ENCODE measurements at regions not wholly inside any gene's neighbourhood (a gene's known extent, or its start where the extent isn't known, plus 50 kb on each side); places are given as distances from the start of the nearest gene placed in this dataset.
A peak's percentile ranks its signal among the peaks of the same experiment; 100 is the strongest.

DNA sequence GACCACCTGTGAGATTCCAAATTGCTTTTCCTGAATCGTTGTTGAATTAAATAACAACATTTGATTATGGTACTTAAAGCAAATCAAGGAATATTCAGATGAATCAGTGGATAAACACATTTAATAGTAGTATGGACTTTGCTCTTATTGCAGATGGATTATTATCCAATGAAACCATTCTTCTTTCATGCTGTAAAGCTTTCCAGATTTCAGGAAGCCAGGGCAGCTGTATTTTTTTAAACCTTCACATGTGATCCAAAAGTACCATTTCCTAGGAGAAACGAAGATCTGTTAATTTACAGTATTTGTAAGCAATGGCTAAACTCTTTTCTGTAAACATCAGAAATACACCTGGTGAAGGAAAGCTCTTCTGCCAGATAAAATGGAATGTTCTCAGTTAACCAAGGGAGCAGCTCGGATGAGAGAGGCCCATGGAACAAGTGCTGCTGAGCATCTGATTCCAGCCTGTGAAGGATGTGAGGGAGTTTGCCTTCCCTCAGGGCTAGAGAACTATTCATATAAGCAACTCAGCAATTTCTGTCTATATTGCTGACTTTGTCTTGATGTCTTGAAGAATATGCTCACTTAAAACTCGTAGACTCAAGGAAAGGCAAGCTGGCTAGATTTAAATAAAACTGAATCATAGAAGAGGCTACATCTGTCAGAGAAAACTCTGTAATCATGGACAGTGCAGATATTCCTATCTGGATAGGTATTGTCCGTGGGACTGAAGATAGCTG, 94.4 kb upstream of the LIMCH1 start:
- Histone ChIP-seq H3K4me1 (ENCODE audit: control insufficient read depth in 2 of 2, insufficient read depth in 2 of 2, low read length in 1 of 2) (peaks cover 0 to 3% of the 10 kb centered on the region in 2 donors), H3K9me3 (ENCODE audit: control insufficient read depth in 2 of 2, insufficient read depth in 1 of 2, low read depth in 1 of 2, low read length in 1 of 2) (no peaks in the 10 kb centered on the region), H3K36me3 (ENCODE audit: control insufficient read depth in 2 of 2, insufficient read depth in 2 of 2, low read length in 1 of 2) (no peaks in the 10 kb centered on the region), H3K4me3 (ENCODE audit: low read depth in 1 of 2, low read length in 2 of 2) (no peak overlapping the region), H3K27me3 (ENCODE audit: control insufficient read depth in 1 of 2, insufficient read depth in 2 of 2, low read length in 2 of 2) (no peaks in the 10 kb centered on the region), H3K27ac (ENCODE audit: low read depth in 2 of 2, low read length in 1 of 2) (no peak overlapping the region)
- 64 to 67% methylated on average over 5 of the region's 5 CpGs for WGBS, 2 donors

GRCh38 chr4:41446391-41446790, 91.6 kb upstream of the LIMCH1 start:
- H3K4me1 ChIP-seq (ENCODE audit: control insufficient read depth in 2 of 2, insufficient read depth in 2 of 2, low read length in 1 of 2): no peaks in the 10 kb centered on the region
- H3K36me3 ChIP-seq (ENCODE audit: control insufficient read depth in 2 of 2, insufficient read depth in 2 of 2, low read length in 1 of 2): no peaks in the 10 kb centered on the region
- no peaks in the 10 kb centered on the region for H3K9me3 ChIP-seq (ENCODE audit: control insufficient read depth in 2 of 2, insufficient read depth in 1 of 2, low read depth in 1 of 2, low read length in 1 of 2)
- H3K27ac ChIP-seq (ENCODE audit: low read depth in 2 of 2, low read length in 1 of 2): no peak overlapping the region
- no peaks in the 10 kb centered on the region for H3K27me3 ChIP-seq (ENCODE audit: control insufficient read depth in 1 of 2, insufficient read depth in 2 of 2, low read length in 2 of 2)
- H3K4me3 ChIP-seq (ENCODE audit: low read depth in 1 of 2, low read length in 2 of 2): no peak overlapping the region
- 91 to 93% methylated on average over 1 of the region's 1 CpG for WGBS, 2 donors

DNA sequence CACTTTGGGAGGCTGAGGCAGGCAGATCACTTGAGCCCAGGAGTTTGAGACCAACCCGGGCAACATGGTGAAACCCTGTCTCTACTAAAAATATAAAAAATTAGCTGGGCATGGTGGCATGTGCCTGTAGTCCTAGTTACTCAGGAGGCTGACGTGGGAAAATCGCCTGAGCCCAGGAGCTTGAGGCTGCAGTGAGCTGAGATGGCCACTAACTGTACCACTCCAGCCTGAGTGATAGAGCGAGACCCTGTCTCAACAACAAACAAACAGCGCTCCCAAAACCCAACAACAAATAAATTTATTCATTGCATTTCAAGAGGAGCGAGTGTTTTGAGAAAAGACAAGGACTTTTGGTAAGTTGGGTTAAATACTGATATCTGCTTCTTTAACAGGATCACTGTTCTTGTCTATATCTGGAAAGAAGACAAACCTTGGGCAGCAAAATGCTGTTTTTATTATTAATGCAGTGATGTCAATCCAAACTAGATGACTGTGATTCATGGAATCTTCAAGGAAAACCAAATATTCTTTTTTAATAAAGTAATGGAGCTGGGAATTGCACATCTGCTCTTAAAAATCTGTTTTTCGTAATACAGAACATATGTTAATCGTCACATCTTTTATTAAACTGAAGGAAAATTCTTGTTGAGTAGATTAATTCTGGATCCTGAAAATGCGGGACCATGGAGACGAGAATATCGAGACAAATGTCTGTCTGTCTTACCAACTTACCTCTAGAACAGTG, 90.8 kb upstream of the LIMCH1 start:
- H3K4me3 ChIP-seq (ENCODE audit: low read depth in 1 of 2, low read length in 2 of 2): no peak overlapping the region
- no peaks in the 10 kb centered on the region for H3K4me1 ChIP-seq (ENCODE audit: control insufficient read depth in 2 of 2, insufficient read depth in 2 of 2, low read length in 1 of 2)
- H3K9me3 ChIP-seq (ENCODE audit: control insufficient read depth in 2 of 2, insufficient read depth in 1 of 2, low read depth in 1 of 2, low read length in 1 of 2): no peaks in the 10 kb centered on the region
- 93 to 95% methylated on average over 11 of the region's 11 CpGs for WGBS, 2 donors
- H3K27me3 ChIP-seq (ENCODE audit: control insufficient read depth in 1 of 2, insufficient read depth in 2 of 2, low read length in 2 of 2): no peaks in the 10 kb centered on the region
- H3K36me3 ChIP-seq (ENCODE audit: control insufficient read depth in 2 of 2, insufficient read depth in 2 of 2, low read length in 1 of 2): no peaks in the 10 kb centered on the region
- H3K27ac ChIP-seq (ENCODE audit: low read depth in 2 of 2, low read length in 1 of 2): no peak overlapping the region

GRCh38 chr4:41448934-41449333, 89.0 kb upstream of the LIMCH1 start:
- Histone ChIP-seq H3K4me3 (ENCODE audit: low read depth in 1 of 2, low read length in 2 of 2) (no peak overlapping the region), H3K27ac (ENCODE audit: low read depth in 2 of 2, low read length in 1 of 2) (no peak overlapping the region), H3K9me3 (ENCODE audit: control insufficient read depth in 2 of 2, insufficient read depth in 1 of 2, low read depth in 1 of 2, low read length in 1 of 2) (no peaks in the 10 kb centered on the region), H3K36me3 (ENCODE audit: control insufficient read depth in 2 of 2, insufficient read depth in 2 of 2, low read length in 1 of 2) (no peaks in the 10 kb centered on the region), H3K4me1 (ENCODE audit: control insufficient read depth in 2 of 2, insufficient read depth in 2 of 2, low read length in 1 of 2) (no peaks in the 10 kb centered on the region), H3K27me3 (ENCODE audit: control insufficient read depth in 1 of 2, insufficient read depth in 2 of 2, low read length in 2 of 2) (no peaks in the 10 kb centered on the region)
- 69 to 70% methylated on average over 7 of the region's 7 CpGs for WGBS, 2 donors

GRCh38 chr4:41451961-41452360, 86.0 kb upstream of the LIMCH1 start:
- Histone ChIP-seq H3K27ac (ENCODE audit: low read depth in 2 of 2, low read length in 1 of 2) (no peak overlapping the region), H3K36me3 (ENCODE audit: control insufficient read depth in 2 of 2, insufficient read depth in 2 of 2, low read length in 1 of 2) (no peaks in the 10 kb centered on the region), H3K4me3 (ENCODE audit: low read depth in 1 of 2, low read length in 2 of 2) (no peak overlapping the region), H3K4me1 (ENCODE audit: control insufficient read depth in 2 of 2, insufficient read depth in 2 of 2, low read length in 1 of 2) (no peaks in the 10 kb centered on the region), H3K27me3 (ENCODE audit: control insufficient read depth in 1 of 2, insufficient read depth in 2 of 2, low read length in 2 of 2) (no peaks in the 10 kb centered on the region), H3K9me3 (ENCODE audit: control insufficient read depth in 2 of 2, insufficient read depth in 1 of 2, low read depth in 1 of 2, low read length in 1 of 2) (no peaks in the 10 kb centered on the region)
- WGBS, 2 donors: 61 to 80% methylated on average over 3 of the region's 3 CpGs

DNA sequence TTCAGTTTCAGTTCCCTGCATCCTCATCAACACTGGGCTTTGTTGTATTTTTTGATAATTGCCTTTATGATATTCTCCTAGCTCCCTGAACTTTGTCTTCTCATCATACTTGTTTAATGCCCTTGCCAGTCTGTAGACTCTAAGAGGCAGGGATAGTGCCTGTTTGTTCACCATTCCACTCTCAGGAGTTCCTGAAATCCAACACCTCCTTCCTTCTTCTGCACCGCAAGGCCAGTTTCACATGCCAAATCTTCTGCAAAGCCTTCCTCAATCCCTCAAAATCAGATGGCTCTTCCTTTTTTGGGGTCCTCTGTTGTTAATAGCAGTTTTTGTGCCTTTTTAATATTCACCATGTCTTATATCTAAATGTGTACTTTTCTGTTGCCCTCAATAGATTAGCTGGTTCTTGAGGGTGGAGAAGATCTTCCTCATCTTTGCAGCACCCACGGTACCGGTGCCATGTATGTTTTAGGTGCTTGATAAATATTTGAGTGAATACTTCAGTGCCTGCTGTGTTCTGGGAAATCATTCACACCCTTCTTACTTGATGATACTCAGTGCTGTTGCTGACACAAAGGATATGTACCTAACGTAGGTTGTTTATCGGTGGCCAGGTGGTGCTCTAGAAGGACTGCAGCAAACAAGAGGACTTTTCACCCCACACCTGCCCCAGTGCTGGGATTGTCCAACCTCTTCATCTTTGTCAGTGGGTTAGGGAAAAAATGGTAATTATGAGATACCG, 85.3 kb upstream of the LIMCH1 start:
- Histone ChIP-seq H3K9me3 (ENCODE audit: control insufficient read depth in 2 of 2, insufficient read depth in 1 of 2, low read depth in 1 of 2, low read length in 1 of 2) (no peaks in the 10 kb centered on the region), H3K27ac (ENCODE audit: low read depth in 2 of 2, low read length in 1 of 2) (no peak overlapping the region), H3K4me3 (ENCODE audit: low read depth in 1 of 2, low read length in 2 of 2) (no peak overlapping the region), H3K27me3 (ENCODE audit: control insufficient read depth in 1 of 2, insufficient read depth in 2 of 2, low read length in 2 of 2) (no peaks in the 10 kb centered on the region), H3K4me1 (ENCODE audit: control insufficient read depth in 2 of 2, insufficient read depth in 2 of 2, low read length in 1 of 2) (no peaks in the 10 kb centered on the region), H3K36me3 (ENCODE audit: control insufficient read depth in 2 of 2, insufficient read depth in 2 of 2, low read length in 1 of 2) (no peaks in the 10 kb centered on the region)
- WGBS, 2 donors: 87 to 90% methylated on average over 6 of the region's 6 CpGs

GRCh38 chr4:41454423-41454822, 83.5 kb upstream of the LIMCH1 start:
- WGBS, 2 donors: 41 to 45% methylated on average over 4 of the region's 4 CpGs
- no peaks in the 10 kb centered on the region for H3K4me1 ChIP-seq (ENCODE audit: control insufficient read depth in 2 of 2, insufficient read depth in 2 of 2, low read length in 1 of 2)
- no peaks in the 10 kb centered on the region for H3K36me3 ChIP-seq (ENCODE audit: control insufficient read depth in 2 of 2, insufficient read depth in 2 of 2, low read length in 1 of 2)
- H3K4me3 ChIP-seq (ENCODE audit: low read depth in 1 of 2, low read length in 2 of 2): no peak overlapping the region
- H3K27ac ChIP-seq (ENCODE audit: low read depth in 2 of 2, low read length in 1 of 2): peak overlapping the region; percentile 18 to 34
- no peaks in the 10 kb centered on the region for H3K9me3 ChIP-seq (ENCODE audit: control insufficient read depth in 2 of 2, insufficient read depth in 1 of 2, low read depth in 1 of 2, low read length in 1 of 2)
- no peaks in the 10 kb centered on the region for H3K27me3 ChIP-seq (ENCODE audit: control insufficient read depth in 1 of 2, insufficient read depth in 2 of 2, low read length in 2 of 2)

DNA sequence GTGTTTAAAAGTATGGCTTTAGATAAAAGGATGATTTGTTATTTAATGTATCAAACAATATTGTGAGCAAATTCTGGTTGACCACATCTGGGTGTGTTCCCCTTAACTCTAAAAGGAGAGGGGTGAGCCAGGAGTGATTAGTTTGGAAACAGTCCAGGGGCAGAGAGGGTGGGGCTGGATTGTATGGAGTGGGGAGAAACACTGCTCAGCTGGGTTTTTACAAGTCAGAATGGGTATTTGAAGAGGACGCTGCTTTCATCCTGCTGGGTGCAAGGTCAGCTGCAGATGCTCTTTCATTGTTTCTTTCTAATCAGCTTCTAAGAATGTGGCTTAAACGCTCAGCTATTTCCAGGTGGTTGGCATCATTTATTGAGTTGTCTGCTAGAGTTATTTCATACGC, 82.8 kb upstream of the LIMCH1 start:
- Histone ChIP-seq H3K27me3 (ENCODE audit: control insufficient read depth in 1 of 2, insufficient read depth in 2 of 2, low read length in 2 of 2) (no peaks in the 10 kb centered on the region), H3K4me3 (ENCODE audit: low read depth in 1 of 2, low read length in 2 of 2) (no peak overlapping the region), H3K9me3 (ENCODE audit: control insufficient read depth in 2 of 2, insufficient read depth in 1 of 2, low read depth in 1 of 2, low read length in 1 of 2) (no peaks in the 10 kb centered on the region), H3K36me3 (ENCODE audit: control insufficient read depth in 2 of 2, insufficient read depth in 2 of 2, low read length in 1 of 2) (no peaks in the 10 kb centered on the region), H3K4me1 (ENCODE audit: control insufficient read depth in 2 of 2, insufficient read depth in 2 of 2, low read length in 1 of 2) (no peaks in the 10 kb centered on the region), H3K27ac (ENCODE audit: low read depth in 2 of 2, low read length in 1 of 2) (no peak overlapping the region)
- 30 to 33% methylated on average over 3 of the region's 3 CpGs for WGBS, 2 donors

DNA sequence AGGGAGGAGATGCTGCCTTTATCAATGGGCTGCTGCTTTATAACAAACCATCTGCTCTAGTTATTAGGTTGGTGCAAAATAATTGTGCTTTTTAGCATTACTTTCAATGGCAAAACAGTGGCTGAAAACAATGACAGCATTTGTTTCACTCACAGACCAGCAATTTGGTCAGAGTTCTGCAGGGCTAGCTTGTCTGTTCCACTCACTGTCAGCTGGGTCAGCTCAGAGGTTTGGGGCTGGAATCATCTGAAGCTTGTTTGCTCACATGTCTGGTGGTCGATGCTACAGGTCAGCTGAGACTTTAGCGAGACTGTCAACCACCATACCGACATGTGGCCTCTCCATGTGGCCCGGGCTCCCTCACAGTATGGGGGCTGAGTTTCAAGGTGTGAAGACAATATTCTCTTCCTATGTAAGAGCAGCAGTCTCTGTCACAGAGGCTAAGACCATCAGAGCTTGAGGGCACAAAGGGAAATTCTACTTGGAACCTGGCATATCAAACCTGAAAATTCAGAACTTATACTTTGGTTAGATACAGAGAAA, 81.3 kb upstream of the LIMCH1 start:
- 62 to 83% methylated on average over 4 of the region's 4 CpGs for WGBS, 2 donors
- Histone ChIP-seq H3K27me3 (ENCODE audit: control insufficient read depth in 1 of 2, insufficient read depth in 2 of 2, low read length in 2 of 2) (no peaks in the 10 kb centered on the region), H3K27ac (ENCODE audit: low read depth in 2 of 2, low read length in 1 of 2) (no peak overlapping the region), H3K4me3 (ENCODE audit: low read depth in 1 of 2, low read length in 2 of 2) (no peak overlapping the region), H3K9me3 (ENCODE audit: control insufficient read depth in 2 of 2, insufficient read depth in 1 of 2, low read depth in 1 of 2, low read length in 1 of 2) (no peaks in the 10 kb centered on the region), H3K36me3 (ENCODE audit: control insufficient read depth in 2 of 2, insufficient read depth in 2 of 2, low read length in 1 of 2) (no peaks in the 10 kb centered on the region), H3K4me1 (ENCODE audit: control insufficient read depth in 2 of 2, insufficient read depth in 2 of 2, low read length in 1 of 2) (no peaks in the 10 kb centered on the region)
